ENCODE measurements at regions not wholly inside any gene's neighbourhood (a gene's known extent, or its start where the extent isn't known, plus 50 kb on each side); places are given as distances from the start of the nearest gene placed in this dataset.

- in situ Hi-C loops (cut with MboI; ENCODE audit: low pct_unique_long_range_greater_than_20kb, low sequenced_read_pairs, unreplicated experiment): no loop called here
- TF ChIP-seq CTCF (IDR thresholded peaks at IDR 0.05; ENCODE audit: extremely low read depth, insufficient read depth, missing control alignments): no peak
- no peak for DNase-seq (ENCODE audit: low spot score)
These were observed 243.6 kb upstream of the CSNK1A1L start for GRCh38 chr13:37348916-37349643.

DNA sequence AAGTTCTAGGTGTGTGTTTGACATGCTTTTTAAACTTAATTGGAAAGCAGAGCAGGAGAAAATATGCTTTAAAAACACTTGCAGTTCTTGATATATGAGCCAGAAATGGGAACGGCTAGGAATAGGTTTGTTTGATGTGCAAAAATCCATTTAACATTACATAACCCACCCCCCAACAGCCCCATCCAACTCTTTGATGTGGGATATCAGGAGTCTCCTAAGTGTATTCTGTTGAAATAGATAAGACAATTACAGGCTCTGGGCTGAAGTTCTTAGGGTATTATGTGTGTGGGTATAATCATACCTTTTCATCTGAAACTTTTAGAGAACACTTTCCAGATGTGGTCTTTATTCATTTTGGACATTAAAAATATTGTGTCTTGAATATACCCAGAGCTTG is 240.4 kb upstream of the CSNK1A1L start:
- no peak for DNase-seq (ENCODE audit: low spot score)
- TF ChIP-seq CTCF (IDR thresholded peaks at IDR 0.05; ENCODE audit: extremely low read depth, insufficient read depth, missing control alignments): no peak
- in situ Hi-C loops (cut with MboI; ENCODE audit: low pct_unique_long_range_greater_than_20kb, low sequenced_read_pairs, unreplicated experiment): no loop called here

DNA sequence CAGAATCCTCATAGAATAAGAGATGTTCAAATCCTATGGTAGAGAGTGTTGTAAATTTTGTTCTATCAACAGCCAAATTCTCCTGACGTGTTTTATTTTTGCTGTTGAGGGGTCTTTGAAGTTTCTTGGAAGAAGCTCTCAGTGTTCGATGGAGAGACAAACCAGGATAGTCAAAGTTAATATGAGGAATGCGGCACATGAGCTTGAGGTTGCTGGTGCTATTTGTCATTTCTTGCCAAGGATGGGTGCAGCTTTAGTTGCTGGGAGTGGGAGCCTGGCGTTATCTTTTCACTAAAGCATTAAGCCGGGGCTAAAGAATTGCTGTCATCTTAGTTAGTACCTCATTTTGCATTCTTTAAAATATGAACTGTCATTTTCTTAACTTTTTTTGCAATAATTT is 239.9 kb upstream of the CSNK1A1L start:
- no peak for DNase-seq (ENCODE audit: low spot score)
- in situ Hi-C loops (cut with MboI; ENCODE audit: low pct_unique_long_range_greater_than_20kb, low sequenced_read_pairs, unreplicated experiment): no loop called here
- TF ChIP-seq CTCF (IDR thresholded peaks at IDR 0.05; ENCODE audit: extremely low read depth, insufficient read depth, missing control alignments): no peak

GRCh38 chr13:37344056-37344455 is 238.6 kb upstream of the CSNK1A1L start:
- in situ Hi-C loops (cut with MboI; ENCODE audit: low pct_unique_long_range_greater_than_20kb, low sequenced_read_pairs, unreplicated experiment): no loop called here

DNA sequence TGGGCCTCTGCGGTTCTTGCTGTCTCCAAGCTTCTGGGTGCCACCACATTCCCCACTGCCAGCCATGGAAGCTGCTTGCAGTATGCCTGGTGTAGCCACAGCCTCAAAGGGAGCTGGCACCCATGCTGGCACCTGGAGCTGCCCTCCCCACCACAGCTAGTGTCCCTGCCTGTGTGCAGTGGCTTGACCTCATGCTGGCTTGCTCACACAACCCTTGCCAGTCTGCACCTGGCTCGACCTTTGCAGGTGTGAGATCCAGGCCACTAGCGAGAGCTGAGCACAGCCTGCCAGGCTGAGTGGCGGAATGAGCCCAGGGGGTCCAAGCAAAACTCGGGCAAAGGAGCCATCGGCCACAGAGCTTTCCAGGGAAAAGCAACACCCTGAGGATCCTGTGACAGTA is 236.7 kb upstream of the CSNK1A1L start:
- TF ChIP-seq CTCF (IDR thresholded peaks at IDR 0.05; ENCODE audit: extremely low read depth, insufficient read depth, missing control alignments): no peak
- in situ Hi-C loops (cut with MboI; ENCODE audit: low pct_unique_long_range_greater_than_20kb, low sequenced_read_pairs, unreplicated experiment): no loop called here
- DNase-seq (ENCODE audit: low spot score): no peak

More at GRCh38 chr13:37344056-37344455, 238.6 kb upstream of the CSNK1A1L start:
- TF ChIP-seq CTCF (IDR thresholded peaks at IDR 0.05; ENCODE audit: extremely low read depth, insufficient read depth, missing control alignments): no peak
- DNase-seq (ENCODE audit: low spot score): no peak

DNA sequence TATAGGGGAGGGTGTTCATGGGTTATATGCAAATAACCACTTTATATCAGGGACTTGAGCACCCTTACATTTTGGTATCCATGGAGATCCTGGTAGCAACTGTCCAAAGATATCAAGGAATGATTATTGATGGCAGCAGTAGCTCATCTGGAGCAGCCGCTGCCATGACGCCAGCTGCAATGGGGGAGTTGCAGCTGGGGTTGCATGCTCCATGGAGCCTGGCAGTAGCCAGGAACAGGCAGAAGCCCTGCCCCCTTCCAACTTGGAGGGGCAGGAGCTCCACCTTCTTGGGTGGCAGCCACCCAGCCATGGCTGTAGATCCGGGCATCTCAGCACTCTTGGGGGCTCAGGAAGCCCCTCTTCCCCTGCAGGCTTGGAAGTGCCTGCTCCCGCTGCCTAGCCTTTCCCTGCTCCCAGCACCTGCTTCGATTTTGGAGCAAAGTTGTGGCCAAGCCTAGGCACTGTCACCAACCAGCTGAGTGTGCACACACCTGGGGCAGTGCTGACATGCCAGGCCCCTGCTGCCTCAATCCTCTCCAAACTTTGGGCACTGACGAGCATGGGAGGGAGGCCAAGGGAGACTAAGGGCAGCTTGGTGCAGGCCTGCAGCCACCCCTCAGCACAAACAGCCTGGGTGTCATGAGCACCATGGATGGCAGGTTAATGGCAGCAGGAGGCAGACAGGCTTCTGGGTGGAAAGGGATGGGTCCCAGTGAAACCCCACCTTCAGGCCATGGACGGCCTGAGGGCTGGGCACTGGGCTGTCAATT is 235.6 kb upstream of the CSNK1A1L start:
- no peak for DNase-seq (ENCODE audit: low spot score)
- no peak for TF ChIP-seq CTCF (IDR thresholded peaks at IDR 0.05; ENCODE audit: extremely low read depth, insufficient read depth, missing control alignments)
- in situ Hi-C loops (cut with MboI; ENCODE audit: low pct_unique_long_range_greater_than_20kb, low sequenced_read_pairs, unreplicated experiment): no loop called here
